ENCODE measurements at regions not wholly inside any gene's neighbourhood (a gene's known extent, or its start where the extent isn't known, plus 50 kb on each side); places are given as distances from the start of the nearest gene placed in this dataset.

GRCh38 chr3:177606891-177607290 is 409.6 kb upstream of the TBL1XR1 start:
- DNase-seq, result no peak
- Histone ChIP-seq H3K36me3 (no peaks in the 10 kb centered on the region), H3K9me3 (no peaks in the 10 kb centered on the region), H3K4me1 (peaks cover 24% of the 10 kb centered on the region), H3K27me3 (no peaks in the 10 kb centered on the region), H3K4me3 (ENCODE audit: low read depth, low read length) (no peak overlapping the region)
- TF ChIP-seq CTCF (IDR thresholded peaks at IDR 0.05; ENCODE audit: low read depth, low read length), result no peak

GRCh38 chr3:177607589-177607988 is 410.3 kb upstream of the TBL1XR1 start:
- Histone ChIP-seq H3K9me3 (no peaks in the 10 kb centered on the region), H3K4me1 (peaks cover 20% of the 10 kb centered on the region), H3K27me3 (no peaks in the 10 kb centered on the region), H3K36me3 (no peaks in the 10 kb centered on the region), H3K4me3 (ENCODE audit: low read depth, low read length) (no peak overlapping the region)
- no peak for TF ChIP-seq CTCF (IDR thresholded peaks at IDR 0.05; ENCODE audit: low read depth, low read length)
- no peak for DNase-seq

- Histone ChIP-seq H3K27me3 (no peaks in the 10 kb centered on the region), H3K4me1 (peaks cover 12% of the 10 kb centered on the region), H3K4me3 (ENCODE audit: low read depth, low read length) (no peak overlapping the region), H3K9me3 (no peaks in the 10 kb centered on the region), H3K36me3 (no peaks in the 10 kb centered on the region)
- no peak for DNase-seq
- no peak for TF ChIP-seq CTCF (IDR thresholded peaks at IDR 0.05; ENCODE audit: low read depth, low read length)
These were observed 411.2 kb upstream of the TBL1XR1 start for GRCh38 chr3:177608443-177608842.

- Histone ChIP-seq H3K4me1 (peaks cover 12% of the 10 kb centered on the region), H3K36me3 (no peaks in the 10 kb centered on the region), H3K27me3 (no peaks in the 10 kb centered on the region), H3K4me3 (ENCODE audit: low read depth, low read length) (no peak overlapping the region), H3K9me3 (no peaks in the 10 kb centered on the region)
- no peak for TF ChIP-seq CTCF (IDR thresholded peaks at IDR 0.05; ENCODE audit: low read depth, low read length)
- no peak for DNase-seq
These were observed 412.3 kb upstream of the TBL1XR1 start for GRCh38 chr3:177609613-177610012.

GRCh38 chr3:177610262-177610661 is 413.0 kb upstream of the TBL1XR1 start:
- H3K4me3 ChIP-seq (ENCODE audit: low read depth, low read length), result no peak overlapping the region
- no peaks in the 10 kb centered on the region for H3K27me3 ChIP-seq
- TF ChIP-seq CTCF (IDR thresholded peaks at IDR 0.05; ENCODE audit: low read depth, low read length), result no peak
- H3K9me3 ChIP-seq, result no peaks in the 10 kb centered on the region
- peaks cover 12% of the 10 kb centered on the region for H3K4me1 ChIP-seq
- no peak for DNase-seq
- H3K36me3 ChIP-seq, result no peaks in the 10 kb centered on the region

- Histone ChIP-seq H3K36me3 (no peaks in the 10 kb centered on the region), H3K9me3 (no peaks in the 10 kb centered on the region), H3K27me3 (no peaks in the 10 kb centered on the region), H3K4me1 (peaks cover 12% of the 10 kb centered on the region), H3K4me3 (ENCODE audit: low read depth, low read length) (no peak overlapping the region)
- no peak for TF ChIP-seq CTCF (IDR thresholded peaks at IDR 0.05; ENCODE audit: low read depth, low read length)
- peak; percentile 27 for DNase-seq
These were observed 413.7 kb upstream of the TBL1XR1 start for GRCh38 chr3:177610686-177611633.

Measured in BE2C (cell line).